Activated naive CD4-positive, alpha-beta T cell treated with Interleukin-2 at 50 U/mL for 16 hours (primary cell): ENCODE measurements at regions not wholly inside any gene's neighbourhood (a gene's known extent, or its start where the extent isn't known, plus 50 kb on each side); places are given as distances from the start of the nearest gene placed in this dataset.
"Not testable (repeated sequence)": the region's sequence is repeated elsewhere in the genome, so short reads cannot be mapped to it uniquely, and the experiment has no call there.

Experiments
- DNase-seq: peaks from one replicate; pipeline ENCODE4 v3.0.0-alpha.2; 2020

GRCh38 chr4:189809241-189809735 lies 131.4 kb upstream of the FRG1 start:
- DNase-seq = no peak

GRCh38 chr4:189809839-189810238 lies 130.8 kb upstream of the FRG1 start:
- DNase-seq = no peak

- not testable (repeated sequence) for DNase-seq
Measured at GRCh38 chr4:189810318-189811181, 130.1 kb upstream of the FRG1 start.

DNA sequence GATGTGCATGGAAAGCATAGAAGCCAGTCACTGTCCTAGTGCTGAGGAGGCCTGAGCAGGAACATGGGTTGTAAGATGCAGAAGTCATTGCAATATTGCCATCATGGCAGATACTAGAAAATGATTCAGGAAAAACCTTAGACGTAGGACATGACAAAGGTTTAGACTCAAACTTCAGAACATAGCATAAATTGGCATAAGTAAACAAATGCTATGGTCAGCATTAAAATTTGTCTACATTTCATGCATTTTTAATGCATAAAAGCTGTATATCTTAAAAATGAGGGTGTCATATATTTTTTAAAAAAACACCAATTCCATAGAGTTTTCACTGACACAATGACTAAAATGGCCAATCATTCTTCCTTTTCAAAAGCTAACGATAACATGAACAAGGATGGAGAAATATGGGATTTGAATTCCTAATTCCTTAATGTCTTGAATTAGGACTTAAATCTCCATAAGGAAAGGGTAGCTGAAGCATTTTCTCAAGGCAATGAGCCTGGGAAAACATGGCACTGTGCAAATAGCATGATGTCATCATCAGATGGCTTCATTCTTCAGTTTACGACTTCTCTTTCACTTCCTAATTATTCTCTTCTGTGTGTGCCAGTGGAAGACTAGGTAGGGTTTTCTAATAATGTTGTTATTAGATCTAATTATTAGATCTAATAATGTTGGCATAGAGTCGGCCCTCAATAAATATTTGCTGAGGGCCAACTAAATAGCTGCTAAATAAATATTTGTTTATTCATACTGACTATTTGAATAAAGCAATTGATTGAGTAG lies 125.1 kb upstream of the FRG1 start:
- no peak for DNase-seq

GRCh38 chr4:189822326-189822725 lies 118.3 kb upstream of the FRG1 start:
- DNase-seq = no peak

- no peak for DNase-seq
Measured at GRCh38 chr4:189823591-189823990, 117.1 kb upstream of the FRG1 start.

- DNase-seq = no peak
Measured at GRCh38 chr4:189825466-189825865, 115.2 kb upstream of the FRG1 start.

DNA sequence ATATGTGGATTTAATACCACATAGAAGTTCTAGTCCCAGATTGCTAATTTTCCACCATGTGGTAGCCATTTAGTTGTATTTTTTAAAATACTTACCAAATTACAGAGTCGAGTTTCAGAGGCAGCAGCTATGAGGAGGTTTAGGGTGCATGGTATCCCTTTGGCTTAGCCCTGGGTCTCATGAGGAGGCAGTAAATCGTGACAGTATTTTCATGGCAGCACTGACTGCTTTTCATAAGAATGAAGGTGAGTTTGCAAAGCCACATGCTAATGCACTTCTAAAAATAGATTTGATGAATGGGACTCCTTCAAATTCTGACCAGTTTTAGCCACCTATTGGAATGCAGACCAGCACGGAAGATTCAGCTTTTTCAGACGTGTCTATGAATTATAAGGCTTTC lies 114.0 kb upstream of the FRG1 start:
- DNase-seq = no peak

DNA sequence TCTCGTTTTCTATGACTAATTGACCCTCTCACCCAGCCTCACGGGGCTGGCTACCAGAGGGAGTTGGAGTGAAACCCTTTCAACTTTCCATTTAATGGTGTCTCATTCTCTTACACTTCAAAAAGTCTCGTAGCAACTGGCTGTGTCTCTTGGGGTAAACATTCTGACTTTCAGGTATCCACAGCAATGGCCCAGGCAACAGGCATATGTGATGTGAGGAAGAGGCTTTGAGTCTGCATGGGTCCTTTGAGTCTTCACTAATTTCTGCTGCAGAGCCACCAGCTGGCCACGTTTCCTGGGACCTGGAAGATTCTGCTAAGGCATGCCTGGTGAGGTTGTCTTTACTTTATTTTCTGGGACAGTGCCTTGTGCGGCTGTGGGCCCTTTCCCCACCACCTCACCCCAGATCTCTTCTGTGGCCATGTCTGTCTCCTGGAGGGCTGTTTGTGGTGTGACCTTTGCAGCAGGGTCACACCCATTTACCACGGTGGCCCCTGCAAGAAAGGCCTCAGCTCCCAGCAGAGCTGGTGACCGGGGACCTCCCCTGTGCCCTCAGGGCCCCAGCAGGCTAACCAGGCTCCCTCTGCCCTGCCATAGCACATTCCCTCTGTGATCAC lies 112.5 kb upstream of the FRG1 start:
- DNase-seq = no peak

GRCh38 chr4:189832528-189832927 lies 108.1 kb upstream of the FRG1 start:
- no peak for DNase-seq

GRCh38 chr4:189834616-189835015 lies 106.1 kb upstream of the FRG1 start:
- no peak for DNase-seq

GRCh38 chr4:189835505-189835904 lies 105.2 kb upstream of the FRG1 start:
- DNase-seq = no peak

- DNase-seq = no peak
Measured at GRCh38 chr4:189837471-189837870, 103.2 kb upstream of the FRG1 start.

DNA sequence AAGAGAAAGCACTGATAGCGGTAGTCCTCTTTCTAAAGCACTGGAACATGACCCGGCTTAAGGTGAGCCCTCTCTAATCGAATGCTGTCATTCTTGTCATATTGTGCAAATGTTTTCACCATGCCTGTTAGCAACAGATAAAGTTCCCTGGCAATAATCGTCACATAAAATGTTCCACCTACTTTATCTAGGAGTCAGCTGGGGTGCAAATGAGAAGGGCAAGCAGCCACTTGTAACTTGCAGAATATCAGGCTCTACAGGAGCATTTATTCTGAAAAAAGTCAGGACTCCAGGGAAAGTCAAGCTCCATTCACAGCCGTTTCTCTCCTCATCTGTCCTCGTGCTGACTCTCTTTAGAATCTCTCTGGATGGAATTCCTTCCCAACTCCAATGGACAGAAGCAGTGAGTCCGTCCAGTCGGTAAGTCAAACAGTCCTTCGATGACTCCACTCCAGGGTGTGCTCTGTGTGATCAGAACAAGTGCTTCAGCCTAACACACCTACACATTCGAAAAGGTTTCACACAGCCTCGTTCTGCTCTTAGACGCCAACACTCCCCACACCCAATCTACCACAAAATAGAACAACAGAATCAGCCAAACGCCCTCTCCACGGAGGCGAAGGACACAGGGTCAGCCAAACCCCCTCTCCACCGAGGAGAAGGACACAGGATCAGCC lies 101.7 kb upstream of the FRG1 start:
- DNase-seq = no peak

DNA sequence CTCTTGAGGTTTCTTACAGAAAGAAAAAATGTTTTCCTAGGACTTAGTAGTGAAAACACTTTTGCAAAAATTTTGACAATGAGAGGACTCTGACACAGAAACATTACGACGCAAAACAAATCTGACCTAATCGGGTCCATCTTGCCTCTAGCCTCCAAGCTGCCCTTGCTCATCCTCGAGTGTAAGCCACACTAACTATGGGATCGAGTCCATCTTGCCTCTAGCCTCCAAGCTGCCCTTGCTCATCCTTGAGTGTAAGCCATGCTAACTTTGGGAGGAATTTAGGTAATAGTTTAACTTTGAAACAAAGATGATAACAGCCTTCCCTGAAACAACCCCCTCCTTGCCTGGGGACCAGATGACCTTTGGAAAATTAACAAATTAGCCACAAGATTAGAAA lies 100.3 kb upstream of the FRG1 start:
- no peak for DNase-seq

- no peak for DNase-seq
Measured at GRCh38 chr4:189843413-189844009, 97.2 kb upstream of the FRG1 start.

GRCh38 chr4:189845145-189845846 lies 95.4 kb upstream of the FRG1 start:
- DNase-seq = no peak

DNA sequence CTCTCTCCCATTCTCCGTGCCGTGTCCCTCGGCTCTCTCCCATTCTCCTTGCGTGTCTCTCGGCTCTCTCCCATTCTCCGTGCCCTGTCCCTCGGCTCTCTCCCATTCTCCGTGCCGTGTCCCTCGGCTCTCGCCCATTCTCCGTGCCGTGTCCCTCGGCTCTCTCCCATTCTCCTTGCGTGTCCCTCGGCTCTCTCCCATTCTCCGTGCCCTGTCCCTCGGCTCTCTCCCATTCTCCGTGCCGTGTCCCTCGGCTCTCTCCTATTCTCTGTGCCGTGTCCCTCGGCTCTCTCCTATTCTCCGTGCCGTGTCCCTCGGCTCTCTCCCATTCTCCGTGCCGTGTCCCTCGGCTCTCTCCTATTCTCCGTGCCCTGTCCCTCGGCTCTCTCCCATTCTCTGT lies 94.6 kb upstream of the FRG1 start:
- DNase-seq = not testable (repeated sequence)

DNA sequence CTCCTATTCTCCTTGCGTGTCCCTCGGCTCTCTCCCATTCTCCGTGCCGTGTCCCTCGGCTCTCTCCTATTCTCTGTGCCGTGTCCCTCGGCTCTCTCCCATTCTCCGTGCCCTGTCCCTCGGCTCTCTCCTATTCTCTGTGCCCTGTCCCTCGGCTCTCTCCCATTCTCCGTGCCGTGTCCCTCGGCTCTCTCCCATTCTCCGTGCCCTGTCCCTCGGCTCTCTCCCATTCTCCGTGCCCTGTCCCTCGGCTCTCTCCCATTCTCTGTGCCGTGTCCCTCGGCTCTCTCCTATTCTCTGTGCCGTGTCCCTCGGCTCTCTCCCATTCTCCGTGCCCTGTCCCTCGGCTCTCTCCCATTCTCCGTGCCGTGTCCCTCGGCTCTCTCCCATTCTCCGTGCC lies 94.1 kb upstream of the FRG1 start:
- not testable (repeated sequence) for DNase-seq

- peak; percentile 6 for DNase-seq
Measured at GRCh38 chr4:189848672-189849071, 92.0 kb upstream of the FRG1 start.

DNA sequence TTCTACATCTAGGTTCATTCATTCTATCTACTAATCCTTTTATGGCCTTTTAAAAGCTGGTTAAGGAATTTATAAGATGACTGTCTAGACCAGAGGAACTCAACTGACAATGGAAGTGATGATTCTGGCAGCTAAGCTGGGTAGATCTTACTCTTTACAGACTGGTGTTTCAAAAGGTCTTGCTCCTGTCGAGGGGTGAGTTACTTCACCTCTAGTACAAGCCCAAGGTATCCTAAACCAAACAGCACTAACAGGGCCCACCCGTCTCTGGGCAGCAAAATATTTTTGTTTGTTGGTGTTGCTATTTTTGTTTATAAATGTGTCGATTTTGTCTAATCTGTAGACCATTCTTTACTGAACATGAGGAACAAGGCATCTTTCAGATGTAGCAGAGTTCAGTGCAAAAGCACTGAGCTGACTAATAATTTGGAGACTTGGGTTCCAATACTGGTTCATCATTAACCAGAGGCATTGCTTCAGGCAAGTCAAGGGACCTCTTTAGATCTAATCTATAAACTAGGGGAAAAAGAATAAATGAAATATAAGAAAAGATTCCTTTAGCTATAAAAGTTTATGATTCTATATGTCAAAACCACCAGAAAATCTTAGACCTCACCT lies 90.3 kb upstream of the FRG1 start:
- no peak for DNase-seq
